ENCODE measurements at regions not wholly inside any gene's neighbourhood (a gene's known extent, or its start where the extent isn't known, plus 50 kb on each side); places are given as distances from the start of the nearest gene placed in this dataset.

- DNase-seq: no peak
Measured at GRCh38 chr2:183291436-183291835, 167.2 kb downstream of the NUP35 start.

DNA sequence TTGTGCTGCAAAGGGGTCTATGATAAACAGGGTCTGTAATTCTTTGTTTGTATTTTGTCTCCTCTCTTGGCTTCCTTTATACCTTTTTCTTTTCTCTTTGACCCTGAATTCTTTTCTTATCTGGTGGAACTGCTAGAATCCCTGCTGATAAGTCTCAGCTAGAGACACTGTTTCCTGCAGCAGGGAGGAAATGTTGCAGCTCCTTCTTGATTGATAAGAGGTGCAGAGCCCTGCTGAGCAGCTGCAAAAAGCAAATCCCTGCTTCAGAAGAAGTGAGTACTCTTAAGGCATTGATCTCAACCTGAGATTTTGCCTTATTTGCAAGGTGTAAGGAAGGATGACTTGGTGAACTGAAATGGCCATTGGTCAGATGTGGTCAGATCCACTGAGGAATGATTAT lies 167.8 kb downstream of the NUP35 start:
- DNase-seq: no peak

DNA sequence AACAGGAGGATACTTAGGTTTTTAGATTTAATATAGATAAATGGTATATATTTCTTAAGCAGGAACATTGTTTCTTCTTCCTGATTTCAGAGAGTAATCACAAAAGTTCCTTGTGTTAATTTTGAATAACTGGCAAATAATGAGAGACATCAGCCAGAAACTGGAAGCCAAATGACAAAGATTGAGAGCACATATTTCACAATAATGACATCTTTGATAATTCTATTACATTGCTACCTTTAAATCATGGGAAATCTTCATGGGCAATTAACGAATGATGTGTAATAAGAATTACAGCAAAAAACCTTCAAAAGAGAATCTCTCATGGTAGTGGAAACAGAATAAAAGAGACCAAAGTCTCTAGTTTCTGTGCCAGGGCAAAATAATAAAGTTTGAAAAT lies 215.1 kb downstream of the NUP35 start:
- DNase-seq: no peak

- no peak for DNase-seq
Measured at GRCh38 chr2:183341057-183341456, 216.8 kb downstream of the NUP35 start.

- DNase-seq: no peak
Measured at GRCh38 chr2:183347969-183348368, 223.7 kb downstream of the NUP35 start.

GRCh38 chr2:183348492-183348891 lies 224.2 kb downstream of the NUP35 start:
- no peak for DNase-seq

GRCh38 chr2:183349091-183349490 lies 224.8 kb downstream of the NUP35 start:
- DNase-seq: peak in 8 of 14 donors; percentile 1 to 41 (median 5)

DNA sequence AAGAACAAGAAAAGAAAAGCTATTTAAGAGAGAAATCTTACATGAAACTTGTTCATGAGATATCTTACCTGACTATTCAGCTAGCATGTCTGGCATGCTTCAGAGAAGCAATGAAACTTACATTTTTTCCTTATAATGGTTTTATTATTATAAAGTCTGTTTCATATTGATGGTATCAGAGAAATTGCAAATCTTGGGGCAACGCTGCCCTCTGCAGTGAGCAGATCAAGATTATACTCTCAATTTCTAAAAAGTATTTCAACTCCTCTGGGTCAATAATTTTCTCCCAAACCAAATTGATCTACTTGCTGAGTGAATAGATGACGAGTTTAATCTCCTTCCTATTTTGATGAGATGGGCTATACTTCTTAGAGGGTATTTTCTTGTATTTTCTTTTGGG lies 235.6 kb downstream of the NUP35 start:
- no peak for DNase-seq

DNA sequence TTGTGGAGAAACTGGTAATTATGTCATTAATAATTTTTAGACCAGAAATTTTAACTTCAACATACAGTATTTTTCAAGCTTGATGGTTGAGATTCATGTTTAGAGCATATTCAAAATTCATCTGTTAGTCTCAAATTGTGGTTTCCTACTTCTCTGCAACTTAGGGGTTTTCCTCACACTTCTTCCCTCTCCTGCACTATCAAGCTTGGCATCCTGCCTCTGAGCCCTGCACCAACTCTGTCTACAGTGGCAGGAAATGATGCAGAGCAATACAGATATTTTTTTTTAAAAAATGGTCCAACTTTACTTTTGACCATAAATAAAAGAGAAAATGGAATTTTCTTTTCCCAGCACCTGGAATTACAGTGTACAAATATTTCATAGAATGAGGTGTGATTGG lies 247.3 kb downstream of the NUP35 start:
- DNase-seq: no peak

DNA sequence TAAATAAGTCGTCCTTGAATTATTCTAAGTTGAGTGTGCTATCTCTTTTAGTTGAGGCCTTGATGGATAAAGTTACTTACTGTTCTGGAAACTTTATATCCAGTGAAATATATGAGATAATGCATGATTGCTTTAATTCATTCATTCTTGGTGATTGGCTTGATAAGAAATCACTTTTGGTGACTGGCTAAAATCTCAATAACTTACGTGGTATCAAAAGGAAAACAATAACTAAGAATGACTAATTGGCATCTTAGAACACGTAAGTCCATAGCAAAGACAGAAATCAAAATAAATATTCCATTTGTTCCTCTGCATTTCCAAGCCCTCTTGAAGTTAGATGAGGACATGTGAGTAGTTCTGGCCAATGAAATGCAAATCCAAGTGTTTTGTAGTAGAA lies 251.6 kb downstream of the NUP35 start:
- no peak for DNase-seq

- DNase-seq: no peak
Measured at GRCh38 chr2:183383854-183384253, 259.6 kb downstream of the NUP35 start.

GRCh38 chr2:183389546-183390080 lies 265.4 kb downstream of the NUP35 start:
- DNase-seq: no peak

DNA sequence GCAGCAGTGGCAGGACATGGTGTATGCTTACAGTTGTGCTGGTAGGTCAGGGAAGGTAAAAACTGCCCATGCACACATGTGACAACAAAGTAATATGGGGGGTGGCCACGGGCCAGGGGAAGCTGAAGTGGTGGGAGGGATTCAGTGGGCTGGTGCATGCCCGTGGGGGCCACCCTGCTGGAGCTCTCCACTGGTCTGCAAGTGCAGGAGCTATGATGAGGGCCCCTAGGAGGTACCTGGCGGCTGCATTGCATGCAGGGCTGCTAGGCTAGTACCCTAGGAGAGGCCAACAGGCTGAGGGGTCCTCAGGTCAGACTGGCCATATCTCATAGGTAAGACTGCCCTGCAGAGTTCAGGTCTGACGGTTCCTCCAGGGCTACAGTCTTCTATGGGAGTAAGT lies 265.9 kb downstream of the NUP35 start:
- DNase-seq: no peak

GRCh38 chr2:183404392-183404791 lies 280.1 kb downstream of the NUP35 start:
- no peak for DNase-seq

- DNase-seq: no peak
Measured at GRCh38 chr2:183408562-183408961, 284.3 kb downstream of the NUP35 start.

DNA sequence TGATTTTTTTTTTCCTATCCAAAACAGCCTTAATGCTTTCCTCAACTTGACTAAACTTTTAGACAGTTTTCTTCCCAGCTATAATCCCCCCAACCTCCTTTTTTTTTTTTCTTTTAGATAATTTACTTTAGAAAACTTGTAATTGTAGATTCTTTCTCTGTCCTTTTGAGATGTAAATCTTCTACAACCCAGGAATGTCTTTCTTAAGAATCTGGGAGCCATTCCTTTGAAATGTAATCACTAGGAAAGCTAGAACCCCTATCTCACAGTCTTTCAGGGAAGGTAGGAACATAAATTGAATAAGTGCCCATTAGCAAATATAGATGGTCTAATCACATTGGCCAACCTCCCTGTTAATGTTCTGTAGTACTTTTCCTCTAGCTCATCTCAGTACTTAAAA lies 285.4 kb downstream of the NUP35 start:
- DNase-seq: no peak

GRCh38 chr2:183416753-183417152 lies 292.5 kb downstream of the NUP35 start:
- DNase-seq: no peak

GRCh38 chr2:183426825-183427224 lies 302.6 kb downstream of the NUP35 start:
- no peak for DNase-seq

DNA sequence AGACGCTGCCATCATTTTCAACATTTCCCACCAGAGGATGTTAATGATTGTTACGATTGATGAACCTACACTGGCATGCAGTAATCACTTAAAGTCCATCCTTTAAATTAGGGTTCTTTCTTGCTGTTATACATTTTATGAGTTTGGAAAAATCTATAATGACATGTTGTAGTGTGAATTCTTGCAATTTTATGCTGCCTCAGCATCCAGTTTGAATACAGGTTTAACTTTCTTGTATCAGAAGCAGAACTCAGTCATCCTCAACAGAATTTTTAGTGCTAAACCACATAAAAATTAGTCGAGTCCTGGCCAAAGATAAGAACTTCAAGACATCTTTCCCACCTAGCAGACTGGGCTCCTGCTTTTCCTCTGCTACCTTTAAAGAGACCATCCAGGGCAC lies 303.3 kb downstream of the NUP35 start:
- DNase-seq: no peak

DNA sequence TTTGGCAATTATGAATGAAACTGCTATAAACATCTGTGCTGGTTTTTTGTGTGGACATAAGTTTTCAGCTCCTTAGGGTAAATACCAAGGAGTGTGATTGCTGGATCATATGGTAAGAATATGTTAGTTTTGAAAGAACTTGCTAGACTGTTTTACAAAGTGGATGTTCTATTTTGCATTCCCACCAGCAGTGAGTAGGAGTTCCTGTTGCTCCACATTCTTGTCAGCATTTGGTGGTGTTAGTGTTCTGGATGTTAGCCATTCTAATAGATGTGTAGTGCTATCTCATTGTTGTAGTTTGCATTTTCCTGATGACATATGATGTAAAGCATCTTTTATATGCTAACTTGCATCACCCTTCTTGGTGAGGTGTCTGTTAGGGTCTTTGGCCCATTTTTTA lies 304.6 kb downstream of the NUP35 start:
- no peak for DNase-seq

DNA sequence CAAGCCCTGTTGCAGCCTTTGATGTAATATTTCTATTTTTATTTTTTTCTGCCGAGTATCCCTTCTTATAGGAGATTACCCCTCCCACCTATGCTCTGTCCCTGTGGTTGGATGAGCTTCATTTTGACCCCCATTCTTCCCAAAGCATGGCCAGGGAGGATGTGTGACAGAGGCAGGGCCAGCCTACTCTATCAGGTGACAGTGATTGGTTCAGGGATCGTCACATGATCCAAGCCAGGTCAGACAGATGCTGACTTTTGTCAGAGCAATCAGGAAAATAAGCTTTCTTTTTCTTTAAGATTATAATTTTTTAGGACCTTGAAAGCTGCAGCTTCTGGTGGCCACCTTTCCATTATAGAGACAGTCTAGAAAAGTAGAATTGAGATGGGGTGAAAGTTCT lies 314.3 kb downstream of the NUP35 start:
- DNase-seq: no peak

DNA sequence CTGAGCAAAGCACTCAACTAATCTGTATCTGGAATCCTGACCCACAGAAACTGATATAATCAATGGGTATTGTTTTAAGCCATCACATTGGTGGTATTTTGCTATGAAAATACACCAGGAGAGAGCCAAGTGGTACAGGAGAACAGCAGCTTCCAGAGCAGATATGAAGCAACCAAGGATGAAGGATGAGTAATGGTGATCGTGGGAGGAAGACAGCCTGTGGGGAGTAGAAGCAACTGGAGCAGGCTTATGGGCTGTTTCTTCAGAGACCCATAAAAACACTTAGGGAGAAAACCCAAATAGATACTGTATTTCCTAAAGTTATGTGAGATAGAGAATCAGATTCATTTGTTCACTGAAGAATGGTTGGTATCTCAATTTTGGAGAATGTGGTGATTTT lies 330.8 kb downstream of the NUP35 start:
- DNase-seq: no peak

DNA sequence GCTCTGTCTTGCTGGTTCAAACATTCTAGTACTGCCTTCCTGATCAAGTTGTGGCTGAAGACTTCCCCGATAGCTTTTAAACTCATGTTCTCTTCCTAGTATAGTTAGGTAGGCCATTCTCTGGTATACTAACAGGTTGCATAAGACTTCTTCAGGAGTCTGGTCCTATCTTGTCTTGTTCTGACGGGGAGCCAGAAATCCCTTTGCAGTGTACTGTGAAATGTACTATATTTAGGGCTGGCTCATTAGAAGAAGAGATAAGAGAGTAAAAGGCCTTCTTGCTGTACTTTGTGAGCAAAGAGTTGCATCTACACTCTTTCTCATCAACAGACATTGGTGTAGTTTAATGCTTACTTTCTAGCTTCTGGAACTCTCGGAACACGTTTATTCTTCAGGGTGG lies 331.9 kb downstream of the NUP35 start:
- no peak for DNase-seq

- DNase-seq: no peak
Measured at GRCh38 chr2:183458460-183458859, 334.2 kb downstream of the NUP35 start.

- DNase-seq: no peak
Measured at GRCh38 chr2:183459466-183459865, 335.2 kb downstream of the NUP35 start.

GRCh38 chr2:183463821-183464220 lies 339.6 kb downstream of the NUP35 start:
- no peak for DNase-seq
